HL-60 (cell line): ENCODE measurements at regions not wholly inside any gene's neighbourhood (a gene's known extent, or its start where the extent isn't known, plus 50 kb on each side); places are given as distances from the start of the nearest gene placed in this dataset.

Experiments used
- CTCF ChIP-seq: IDR thresholded peaks from one replicate; pipeline ENCODE4 v1.5.1; 2011; ENCODE audit warnings: low read length, control low read depth, inconsistent platforms; ENCODE audit not compliant: insufficient read depth
- GABPA ChIP-seq: IDR thresholded peaks from 2 replicates; pipeline ENCODE4 v1.6.1; 2012; ENCODE audit warnings: low read depth
- REST ChIP-seq: IDR thresholded peaks from 2 replicates; pipeline ENCODE4 v1.6.1; 2012; ENCODE audit warnings: low read depth; ENCODE audit not compliant: insufficient replicate concordance

- no peak for TF ChIP-seq CTCF
- no peak for TF ChIP-seq REST
- no peak for TF ChIP-seq GABPA
Measured at GRCh38 chr6:16968101-16968500, 133.7 kb upstream of the STMND1 start.
